VCaP (cell line): ENCODE measurements at regions not wholly inside any gene's neighbourhood (a gene's known extent, or its start where the extent isn't known, plus 50 kb on each side); places are given as distances from the start of the nearest gene placed in this dataset.

ENCODE experiments used
- H3K27ac ChIP-seq: fragments of 450-650 bp; 2 replicates; pipeline ENCODE4 v1.5.1; 2017
- CTCF ChIP-seq: fragments of 450-650 bp; conservative IDR thresholded peaks from 2 replicates; pipeline ENCODE4 v1.5.1; 2017; ENCODE audit warnings: mild to moderate bottlenecking, moderate library complexity

GRCh38 chr10:78474743-78475142 is 441.1 kb downstream of the RPS24 start:
- TF ChIP-seq CTCF: no peak

GRCh38 chr10:78475437-78475836 is 441.8 kb downstream of the RPS24 start:
- TF ChIP-seq CTCF: no peak
- H3K27ac ChIP-seq: no peak overlapping the region

More at GRCh38 chr10:78474743-78475142, 441.1 kb downstream of the RPS24 start:
- H3K27ac ChIP-seq: no peak overlapping the region

GRCh38 chr10:78476156-78476555 is 442.5 kb downstream of the RPS24 start:
- TF ChIP-seq CTCF: no peak
- no peak overlapping the region for H3K27ac ChIP-seq

GRCh38 chr10:78476844-78477243 is 443.2 kb downstream of the RPS24 start:
- no peak for TF ChIP-seq CTCF
- H3K27ac ChIP-seq: no peak overlapping the region

- H3K27ac ChIP-seq: no peak overlapping the region; the same call in 1 of the 2 replicates
- TF ChIP-seq CTCF: no peak
Observed at GRCh38 chr10:78478919-78479318, 445.3 kb downstream of the RPS24 start.

GRCh38 chr10:78479467-78479866 is 445.8 kb downstream of the RPS24 start:
- peak overlapping the region; percentile 93; the same call in 1 of the 2 replicates for H3K27ac ChIP-seq
- TF ChIP-seq CTCF: no peak

GRCh38 chr10:78481842-78482241 is 448.2 kb downstream of the RPS24 start:
- no peak for TF ChIP-seq CTCF

GRCh38 chr10:78483641-78484040 is 450.0 kb downstream of the RPS24 start:
- no peak for TF ChIP-seq CTCF

More at GRCh38 chr10:78481842-78482241, 448.2 kb downstream of the RPS24 start:
- H3K27ac ChIP-seq: peak overlapping the region; percentile 93

More at GRCh38 chr10:78483641-78484040, 450.0 kb downstream of the RPS24 start:
- peak overlapping the region; percentile 93 for H3K27ac ChIP-seq
